BJ (cell line): ENCODE measurements at regions not wholly inside any gene's neighbourhood (a gene's known extent, or its start where the extent isn't known, plus 50 kb on each side); places are given as distances from the start of the nearest gene placed in this dataset.

Experiments
- CTCF ChIA-PET: fragments of 350-600 bp; formaldehyde crosslinking; extraction: SDS; loops from one replicate; lab custom pipeline; 2021; ENCODE audit warnings: antibody characterized with exemption, inconsistent platforms; lab: Yijun Ruan, JAX
- POLR2A ChIA-PET: fragments of 300-600 bp; sonication (Branson Sonifier 250); formaldehyde crosslinking; extraction: SDS; loops from one replicate; lab custom pipeline; 2021; ENCODE audit warnings: antibody characterized with exemption; lab: Charles Lee
- DNase-seq: peaks from one replicate; pipeline ENCODE4 v3.0.0-alpha.2; 2011; ENCODE audit warnings: low read depth
- H3K27me3 ChIP-seq: 2 replicates; pipeline ENCODE4 v1.6.0; 2011; ENCODE audit warnings: low read length; ENCODE audit not compliant: control insufficient read depth, insufficient read depth
- H3K36me3 ChIP-seq: 2 replicates; pipeline ENCODE4 v1.5.1; 2011; ENCODE audit warnings: low read length; ENCODE audit not compliant: control insufficient read depth, insufficient read depth
- H3K4me3 ChIP-seq: 2 replicates; pipeline ENCODE4 v1.5.1; 2011; ENCODE audit warnings: low read depth, mild to moderate bottlenecking, control low read depth, low read length
- CTCF ChIP-seq: IDR thresholded peaks from 2 replicates; pipeline ENCODE4 v1.5.1; 2011; ENCODE audit warnings: low read depth, mild to moderate bottlenecking, control low read depth, inconsistent platforms, low read length, moderate library complexity; ENCODE audit not compliant: insufficient read depth

- Histone ChIP-seq H3K36me3 (no peaks in the 10 kb centered on the region), H3K27me3 (no peaks in the 10 kb centered on the region; the same call in 1 of the 2 replicates), H3K4me3 (no peak overlapping the region)
- ChIA-PET POLR2A (no interaction called here), CTCF (interaction anchor here (0.9 kb wide), 1 partner anchor 326 kb away, joined by 3 read pairs; no protein-coding TSS in a partner anchor)
- TF ChIP-seq CTCF = no peak
- no peak for DNase-seq
These were observed 71.9 kb upstream of the SLC6A11 start for GRCh38 chr3:10744098-10744465.

GRCh38 chr3:10745392-10745791 is 70.6 kb upstream of the SLC6A11 start:
- ChIA-PET POLR2A (no interaction called here), CTCF (no interaction called here)
- H3K27me3 ChIP-seq = no peaks in the 10 kb centered on the region; the same call in 1 of the 2 replicates
- no peak overlapping the region for H3K4me3 ChIP-seq
- no peak for DNase-seq
- H3K36me3 ChIP-seq = no peaks in the 10 kb centered on the region
- TF ChIP-seq CTCF = no peak

- TF ChIP-seq CTCF = no peak
- DNase-seq = no peak
- CTCF ChIA-PET = no interaction called here
These were observed 70.0 kb upstream of the SLC6A11 start for GRCh38 chr3:10746001-10746400.

GRCh38 chr3:10746684-10747083 is 69.3 kb upstream of the SLC6A11 start:
- H3K36me3 ChIP-seq = no peaks in the 10 kb centered on the region
- ChIA-PET CTCF (interaction anchor here (3.6 kb wide), 1 partner anchor 9 kb away, joined by 27 read pairs; no protein-coding TSS in a partner anchor), POLR2A (no interaction called here)
- no peak for TF ChIP-seq CTCF
- no peaks in the 10 kb centered on the region; the same call in 1 of the 2 replicates for H3K27me3 ChIP-seq
- no peak for DNase-seq
- no peak overlapping the region for H3K4me3 ChIP-seq

More at GRCh38 chr3:10746001-10746400, 70.0 kb upstream of the SLC6A11 start:
- POLR2A ChIA-PET = no interaction called here
- Histone ChIP-seq H3K36me3 (no peaks in the 10 kb centered on the region), H3K27me3 (no peaks in the 10 kb centered on the region; the same call in 1 of the 2 replicates), H3K4me3 (no peak overlapping the region)

- Histone ChIP-seq H3K36me3 (no peaks in the 10 kb centered on the region), H3K4me3 (no peak overlapping the region), H3K27me3 (no peaks in the 10 kb centered on the region; the same call in 1 of the 2 replicates)
- ChIA-PET CTCF (interaction anchor here (0.6 to 3.6 kb wide), 2 partner anchors 9 to 404 kb away, joined by 3 to 27 read pairs; no protein-coding TSS in a partner anchor), POLR2A (interaction anchor here (0.6 kb wide), 1 partner anchor 245 kb away, joined by 5 read pairs; no protein-coding TSS in a partner anchor)
- DNase-seq = no peak
- TF ChIP-seq CTCF = no peak
These were observed 68.7 kb upstream of the SLC6A11 start for GRCh38 chr3:10747341-10747740.
